Lower lobe of right lung (tissue), 2 donors: ENCODE measurements at regions not wholly inside any gene's neighbourhood (a gene's known extent, or its start where the extent isn't known, plus 50 kb on each side); places are given as distances from the start of the nearest gene placed in this dataset.

ENCODE experiments used
- ATAC-seq, 2 donors: fragments of 200-7000 bp; cut with Tn5 transposase; one replicate each; pipeline ENCODE4 v1.9.1; 2020 to 2022; ENCODE audit warnings: mild to moderate bottlenecking in 2 of 2, moderate library complexity in 2 of 2
- DNase-seq: peaks from one replicate; pipeline ENCODE4 v3.0.0-alpha.2; 2020
- H3K27ac ChIP-seq: fragments of 200-600 bp; one replicate; pipeline ENCODE4 v1.8.0; 2022
- H3K27me3 ChIP-seq: fragments of 200-600 bp; one replicate; pipeline ENCODE4 v1.8.0; 2022; ENCODE audit warnings: low read depth
- H3K36me3 ChIP-seq: fragments of 200-600 bp; one replicate; pipeline ENCODE4 v1.8.0; 2022; ENCODE audit warnings: mild to moderate bottlenecking
- H3K4me1 ChIP-seq: fragments of 200-600 bp; one replicate; pipeline ENCODE4 v1.8.0; 2022
- H3K4me3 ChIP-seq: fragments of 200-600 bp; one replicate; pipeline ENCODE4 v1.8.0; 2022; ENCODE audit warnings: mild to moderate bottlenecking
- H3K9me3 ChIP-seq: fragments of 200-600 bp; one replicate; pipeline ENCODE4 v1.8.0; 2022
- CTCF ChIP-seq: fragments of 200-600 bp; IDR thresholded peaks from one replicate; pipeline ENCODE4 v1.8.0; 2022; ENCODE audit warnings: antibody characterized with exemption, mild to moderate bottlenecking
- intact Hi-C: fragments of 100-400 bp; cut with DNase I; formaldehyde crosslinking; loops from one replicate; pipeline ENCODE4 v1.11.0; 2022
- donor health status: DM: no; HTN: yes; CAD: no; lungs with severe emphysema.

- ATAC-seq (no peak), DNase-seq (no peak)
- H3K4me3 ChIP-seq: no peak overlapping the region
- H3K27ac ChIP-seq: no peak overlapping the region
- H3K9me3 ChIP-seq: no peaks in the 10 kb centered on the region
- TF ChIP-seq CTCF: no peak
- intact Hi-C loops: no loop called here
- H3K27me3 ChIP-seq: peaks cover 8% of the 10 kb centered on the region
- H3K36me3 ChIP-seq: no peaks in the 10 kb centered on the region
- no peaks in the 10 kb centered on the region for H3K4me1 ChIP-seq
Observed at GRCh38 chr3:124291008-124291407, 299.1 kb upstream of the ROPN1 start.

- no peak overlapping the region for H3K4me3 ChIP-seq
- no peaks in the 10 kb centered on the region for H3K36me3 ChIP-seq
- intact Hi-C loops: no loop called here
- H3K27me3 ChIP-seq: peaks cover 8% of the 10 kb centered on the region
- ATAC-seq (no peak), DNase-seq (no peak)
- TF ChIP-seq CTCF: no peak
- no peaks in the 10 kb centered on the region for H3K4me1 ChIP-seq
- H3K9me3 ChIP-seq: no peaks in the 10 kb centered on the region
- no peak overlapping the region for H3K27ac ChIP-seq
Observed at GRCh38 chr3:124292329-124292728, 300.4 kb upstream of the ROPN1 start.

DNA sequence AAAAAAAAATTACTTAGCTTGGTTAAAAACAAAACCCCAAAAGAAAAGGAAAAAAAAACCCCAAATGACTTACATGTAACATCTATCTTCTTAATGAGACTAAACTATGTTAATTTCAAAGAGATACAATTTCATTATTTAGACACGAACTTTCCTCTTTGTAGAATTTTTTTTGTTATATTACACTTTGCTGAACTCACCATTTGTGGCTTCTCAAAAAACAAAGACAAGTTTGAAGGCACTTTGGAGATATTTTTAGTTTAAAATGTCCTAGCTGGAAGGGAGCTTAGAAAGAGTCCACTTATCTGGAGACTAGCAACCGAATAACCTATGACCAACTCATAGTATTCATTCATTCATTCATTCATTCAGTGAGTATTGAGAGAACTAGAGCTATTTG lies 301.7 kb upstream of the ROPN1 start:
- no peak for TF ChIP-seq CTCF
- no peak overlapping the region for H3K27ac ChIP-seq
- H3K36me3 ChIP-seq: no peaks in the 10 kb centered on the region
- peaks cover 8% of the 10 kb centered on the region for H3K27me3 ChIP-seq
- H3K9me3 ChIP-seq: no peaks in the 10 kb centered on the region
- DNase-seq (no peak), ATAC-seq (no peak)
- no peak overlapping the region for H3K4me3 ChIP-seq
- intact Hi-C loops: no loop called here
- H3K4me1 ChIP-seq: peaks cover 7% of the 10 kb centered on the region

GRCh38 chr3:124295362-124295761 lies 303.4 kb upstream of the ROPN1 start:
- DNase-seq (no peak), ATAC-seq (no peak)
- no peak overlapping the region for H3K27ac ChIP-seq
- no peaks in the 10 kb centered on the region for H3K36me3 ChIP-seq
- no peak for TF ChIP-seq CTCF
- H3K4me1 ChIP-seq: peaks cover 7% of the 10 kb centered on the region
- no peaks in the 10 kb centered on the region for H3K9me3 ChIP-seq
- H3K27me3 ChIP-seq: peaks cover 8% of the 10 kb centered on the region
- no peak overlapping the region for H3K4me3 ChIP-seq
- intact Hi-C loops: no loop called here

DNA sequence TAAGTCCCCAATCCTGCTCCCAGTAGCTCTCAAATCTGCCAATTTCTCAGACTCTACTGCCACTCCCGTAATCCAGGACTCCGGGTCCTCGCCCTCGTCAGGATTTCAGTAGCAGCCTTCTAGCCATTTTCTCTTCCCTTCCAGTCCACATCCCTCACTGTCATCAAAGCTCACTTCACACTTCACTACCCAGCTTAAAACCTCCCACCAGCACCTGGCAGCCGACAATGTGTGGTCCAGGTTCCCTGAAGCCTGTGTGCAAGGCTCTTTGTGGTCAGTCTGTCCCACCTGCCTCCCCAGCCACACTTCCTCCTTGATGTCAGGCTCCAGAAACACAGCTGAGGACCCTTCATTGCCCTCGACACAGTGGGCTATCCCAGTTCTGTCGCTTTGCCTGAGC lies 304.5 kb upstream of the ROPN1 start:
- Histone ChIP-seq H3K27ac (no peak overlapping the region), H3K4me3 (no peak overlapping the region), H3K4me1 (peaks cover 7% of the 10 kb centered on the region), H3K27me3 (peaks cover 8% of the 10 kb centered on the region), H3K36me3 (no peaks in the 10 kb centered on the region), H3K9me3 (no peaks in the 10 kb centered on the region)
- TF ChIP-seq CTCF: no peak
- no peak for ATAC-seq
- DNase-seq: no peak
- intact Hi-C loops: no loop called here
